CD4-positive, alpha-beta T cell treated with Interleukin-21 for 1 hour (primary cell): ENCODE measurements at regions not wholly inside any gene's neighbourhood (a gene's known extent, or its start where the extent isn't known, plus 50 kb on each side); places are given as distances from the start of the nearest gene placed in this dataset.
"Not testable (repeated sequence)": the region's sequence is repeated elsewhere in the genome, so short reads cannot be mapped to it uniquely, and the experiment has no call there.

Experiments
- DNase-seq: peaks from one replicate; pipeline ENCODE4 v3.0.0-alpha.2; 2020

DNA sequence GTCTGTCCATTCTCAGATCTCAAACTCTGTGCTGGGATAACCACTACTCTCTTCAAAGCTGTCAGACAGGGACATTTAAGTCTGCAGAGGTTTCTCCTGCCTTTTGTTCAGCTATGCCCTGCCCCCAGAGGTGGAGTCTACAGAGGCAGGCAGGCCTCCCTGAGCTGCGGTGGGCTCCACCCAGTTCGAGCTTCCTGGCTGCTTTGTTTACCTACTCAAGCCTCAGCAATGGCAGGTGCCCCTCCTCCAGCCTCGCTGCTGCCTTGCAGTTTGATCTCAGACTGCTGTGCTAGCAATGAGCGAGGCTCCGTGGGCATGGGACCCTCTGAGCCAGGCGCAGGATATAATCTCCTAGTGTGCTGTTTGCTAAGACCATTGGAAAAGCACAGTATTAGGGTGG, 53.1 kb upstream of the HUNK start:
- DNase-seq, result not testable (repeated sequence)

GRCh38 chr21:31814356-31814755, 58.5 kb upstream of the HUNK start:
- DNase-seq, result not testable (repeated sequence)

DNA sequence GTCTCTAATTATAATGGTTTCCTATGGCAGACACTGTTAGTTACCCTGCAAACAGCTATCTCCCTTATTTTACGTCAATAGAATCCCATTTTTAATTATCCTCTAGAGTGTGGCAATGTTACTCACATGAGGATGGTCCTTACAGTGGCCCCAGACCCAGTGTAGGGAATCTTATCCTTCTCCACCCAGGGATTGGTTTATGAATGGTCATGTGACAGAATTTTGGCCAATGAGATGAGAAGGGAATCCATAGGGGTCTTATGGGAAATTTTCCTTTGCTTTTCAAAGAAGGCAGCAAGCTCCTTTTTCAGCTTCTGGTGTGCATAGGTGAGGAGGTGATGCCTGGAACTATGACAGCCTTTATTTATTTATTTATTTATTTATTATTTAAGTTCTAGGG, 59.0 kb upstream of the HUNK start:
- DNase-seq, result no peak

GRCh38 chr21:31804008-31804394, 68.8 kb upstream of the HUNK start:
- no peak for DNase-seq

GRCh38 chr21:31803039-31804007, 69.5 kb upstream of the HUNK start:
- DNase-seq, result no peak

DNA sequence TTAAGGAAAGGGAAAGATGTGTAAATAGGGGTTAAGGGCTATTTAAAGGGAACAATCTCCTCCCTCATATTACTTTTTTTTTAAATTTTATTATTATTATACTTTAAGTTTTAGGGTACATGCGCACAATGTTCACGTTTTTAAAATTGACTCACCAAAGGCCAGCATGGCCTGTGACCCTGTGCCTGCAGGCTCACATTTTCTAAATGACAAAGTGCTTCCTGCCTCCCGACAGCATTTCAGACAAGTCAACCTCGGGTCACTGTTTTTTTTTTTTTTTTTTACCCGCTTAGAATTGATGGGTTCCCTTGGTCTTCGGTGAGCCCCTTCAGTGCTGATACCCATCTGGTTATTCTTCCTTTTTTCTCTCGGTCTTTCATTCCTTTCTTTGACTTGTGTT, 70.4 kb upstream of the SCAF4 start:
- no peak for DNase-seq

GRCh38 chr21:31801551-31802219, 69.8 kb upstream of the SCAF4 start:
- DNase-seq, result no peak

- DNase-seq, result no peak
Measured at GRCh38 chr21:31798842-31799704, 67.2 kb upstream of the SCAF4 start.

GRCh38 chr21:31795992-31796391, 64.1 kb upstream of the SCAF4 start:
- DNase-seq, result no peak

- DNase-seq, result not testable (repeated sequence)
Measured at GRCh38 chr21:31790420-31790819, 58.5 kb upstream of the SCAF4 start.

GRCh38 chr21:31788581-31788980, 56.7 kb upstream of the SCAF4 start:
- DNase-seq, result no peak

GRCh38 chr21:31787691-31788090, 55.8 kb upstream of the SCAF4 start:
- DNase-seq, result not testable (repeated sequence)

DNA sequence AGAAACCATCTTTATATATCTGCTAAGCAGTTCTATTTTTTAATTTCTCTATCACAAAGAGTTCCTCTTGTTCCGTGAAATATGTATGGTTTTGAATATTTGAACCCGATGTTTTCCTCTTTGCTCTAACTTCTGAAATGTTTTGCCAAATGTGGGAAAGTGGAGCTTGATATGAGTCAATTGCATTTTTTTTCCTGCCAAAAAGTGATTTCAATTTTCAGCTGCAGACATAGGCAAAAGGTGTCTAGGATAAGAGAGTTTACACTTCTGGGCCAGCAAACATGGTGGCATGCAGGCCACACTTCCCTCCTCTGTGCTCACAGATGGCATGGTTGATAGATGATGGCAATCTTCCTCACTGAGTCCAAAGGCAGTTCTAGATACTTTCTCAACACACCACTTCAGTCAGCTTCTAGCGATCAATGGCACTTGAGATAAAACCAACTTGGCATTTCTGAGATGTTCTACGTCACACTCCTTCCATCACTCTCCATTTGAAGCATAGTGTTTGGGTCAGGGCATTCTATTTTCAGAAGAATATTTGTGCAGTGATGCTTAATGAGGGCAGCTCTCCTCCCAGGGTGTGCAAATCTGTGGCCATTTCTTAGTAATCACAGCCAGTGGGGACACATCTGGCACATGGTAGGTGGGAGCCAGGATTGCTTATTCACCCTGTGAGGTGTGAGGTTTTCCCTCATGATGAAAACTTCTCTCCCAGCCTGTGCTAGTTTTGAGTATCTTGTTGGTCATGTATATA, 54.4 kb upstream of the SCAF4 start:
- no peak for DNase-seq

GRCh38 chr21:31785237-31786163, 53.6 kb upstream of the SCAF4 start:
- peak; percentile 49 for DNase-seq

- no peak for DNase-seq
Measured at GRCh38 chr21:31781737-31782136, 49.8 kb upstream of the SCAF4 start.
